ENCODE measurements at regions not wholly inside any gene's neighbourhood (a gene's known extent, or its start where the extent isn't known, plus 50 kb on each side); places are given as distances from the start of the nearest gene placed in this dataset.

DNA sequence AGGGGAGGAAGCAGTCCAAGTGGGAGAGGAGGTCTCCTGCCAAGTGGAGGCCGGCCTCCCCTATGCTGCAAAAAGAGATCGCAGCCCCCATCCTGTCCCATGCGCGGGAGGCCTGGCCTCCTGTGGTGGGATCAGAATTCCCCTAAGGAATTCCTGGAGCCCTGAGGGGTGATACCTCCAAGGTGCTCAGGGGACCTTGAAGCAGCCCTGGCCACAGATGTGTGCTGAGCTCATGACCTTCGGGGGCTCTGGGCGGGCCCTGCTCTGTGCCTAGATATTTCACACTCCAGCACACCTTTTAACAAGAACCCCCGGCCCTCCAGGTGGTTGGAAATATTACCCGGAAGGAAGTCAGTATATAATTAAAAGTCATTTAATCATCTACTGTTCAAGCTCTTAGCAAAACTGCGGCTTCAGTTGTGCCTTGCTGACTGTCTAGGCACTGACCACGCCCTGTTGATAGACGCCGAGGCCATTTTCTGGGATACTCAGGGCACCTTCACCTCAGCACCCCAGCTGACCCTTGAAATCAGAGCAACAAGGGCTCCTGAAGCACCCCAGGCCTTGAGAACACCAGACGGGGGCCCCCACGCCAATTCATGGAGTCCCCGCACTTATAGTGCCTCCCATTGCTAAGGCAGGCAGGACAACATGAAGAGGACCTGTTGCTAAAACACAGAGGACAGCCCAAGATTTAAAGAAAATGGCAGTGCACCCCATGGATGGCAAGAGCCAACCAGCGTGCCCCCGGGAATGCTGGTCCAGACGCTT, 119.1 kb downstream of the NDUFA10 start:
- DNase-seq, result no peak

DNA sequence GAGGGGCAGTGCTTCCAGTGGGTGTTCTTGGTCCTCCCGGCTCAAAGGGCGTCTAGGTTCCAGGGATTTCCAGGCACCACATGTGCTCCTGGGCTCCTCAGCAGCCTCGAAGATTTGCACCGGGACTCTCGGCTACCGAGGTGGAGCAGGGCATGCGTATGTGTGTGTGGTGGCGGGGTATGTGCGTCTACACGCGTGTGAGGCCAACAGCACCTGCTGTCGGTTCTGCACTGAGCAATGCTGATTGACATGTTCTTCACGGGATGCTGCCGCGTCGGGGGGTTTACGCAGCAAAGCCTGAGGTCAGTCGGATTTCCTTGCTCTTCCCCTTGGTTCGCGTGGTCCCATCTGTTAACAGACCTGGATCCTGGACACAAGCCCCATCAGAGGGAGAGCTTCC, 119.8 kb downstream of the NDUFA10 start:
- no peak for DNase-seq

DNA sequence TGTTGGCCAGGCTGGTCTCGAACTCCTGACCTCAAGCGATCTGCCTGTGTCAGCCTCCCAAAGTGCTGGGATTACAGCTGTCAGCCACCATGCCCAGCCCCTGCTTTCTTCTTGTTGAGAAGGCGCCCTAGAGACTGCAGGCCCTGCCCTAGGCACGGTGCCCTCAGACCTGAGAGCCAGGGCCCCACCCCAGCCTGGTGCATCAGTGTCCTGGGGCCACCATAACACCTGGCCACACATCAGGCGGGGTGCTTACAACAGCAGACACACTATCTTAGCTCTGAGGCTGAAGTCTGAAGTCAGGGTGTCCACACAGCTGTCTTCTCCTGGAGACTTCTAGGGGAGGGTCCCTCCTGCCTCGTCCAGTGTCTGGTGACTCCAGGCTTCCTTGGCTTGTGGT, 120.6 kb downstream of the NDUFA10 start:
- DNase-seq, result no peak

GRCh38 chr2:239903803-239904202, 121.3 kb downstream of the NDUFA10 start:
- no peak for DNase-seq

DNA sequence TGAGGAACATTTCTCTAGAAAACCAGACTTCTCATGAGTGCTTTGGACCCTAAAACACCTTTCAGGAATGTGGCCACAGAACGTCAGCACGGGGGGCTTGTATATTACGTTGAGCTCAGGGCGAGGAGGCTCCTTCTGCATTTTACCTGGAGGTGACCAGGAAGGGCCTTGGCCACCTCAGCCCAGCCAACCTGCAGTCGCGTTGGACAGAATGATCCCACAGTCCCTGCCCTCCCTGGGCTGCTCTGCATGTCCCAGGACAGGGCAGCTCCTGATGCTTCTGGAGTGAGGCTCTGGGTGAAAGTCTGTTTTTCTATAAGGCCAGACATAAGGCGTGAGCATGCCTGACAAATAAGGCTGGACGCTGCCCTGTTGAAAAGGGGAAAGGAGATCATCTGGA, 121.9 kb downstream of the NDUFA10 start:
- DNase-seq, result no peak

GRCh38 chr2:239902749-239903201, 122.4 kb downstream of the NDUFA10 start:
- no peak for DNase-seq

DNA sequence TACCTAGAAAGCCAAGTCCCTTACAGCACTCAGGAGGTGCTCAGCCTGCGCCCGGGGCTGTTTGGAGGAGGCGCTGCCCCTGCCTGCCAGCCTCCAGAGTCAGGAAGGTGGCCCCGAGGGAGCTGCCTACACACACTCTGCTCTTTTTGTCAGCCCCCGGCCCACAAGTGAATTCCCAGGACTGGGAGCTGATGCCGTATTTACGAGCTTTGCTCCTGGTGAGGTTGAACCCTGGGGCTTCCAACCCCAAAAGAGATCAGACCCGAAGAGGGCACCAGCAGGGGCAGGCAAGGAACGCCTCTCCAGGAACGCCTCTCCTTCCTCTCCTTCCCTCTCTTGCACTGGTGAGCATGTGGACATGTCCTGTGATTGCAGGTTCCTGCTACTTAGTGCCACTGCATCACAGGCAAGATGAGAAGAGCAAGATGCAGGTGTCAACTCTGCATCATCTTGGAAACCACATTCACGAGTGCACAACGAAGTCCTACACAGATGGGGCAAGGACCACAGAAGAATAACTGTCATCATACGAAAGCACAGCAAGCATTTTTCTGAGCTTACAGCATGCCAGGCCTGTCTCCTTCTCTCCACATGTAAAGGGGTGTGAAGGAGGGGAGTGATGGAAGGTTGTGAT, 126.7 kb downstream of the NDUFA10 start:
- no peak for DNase-seq

DNA sequence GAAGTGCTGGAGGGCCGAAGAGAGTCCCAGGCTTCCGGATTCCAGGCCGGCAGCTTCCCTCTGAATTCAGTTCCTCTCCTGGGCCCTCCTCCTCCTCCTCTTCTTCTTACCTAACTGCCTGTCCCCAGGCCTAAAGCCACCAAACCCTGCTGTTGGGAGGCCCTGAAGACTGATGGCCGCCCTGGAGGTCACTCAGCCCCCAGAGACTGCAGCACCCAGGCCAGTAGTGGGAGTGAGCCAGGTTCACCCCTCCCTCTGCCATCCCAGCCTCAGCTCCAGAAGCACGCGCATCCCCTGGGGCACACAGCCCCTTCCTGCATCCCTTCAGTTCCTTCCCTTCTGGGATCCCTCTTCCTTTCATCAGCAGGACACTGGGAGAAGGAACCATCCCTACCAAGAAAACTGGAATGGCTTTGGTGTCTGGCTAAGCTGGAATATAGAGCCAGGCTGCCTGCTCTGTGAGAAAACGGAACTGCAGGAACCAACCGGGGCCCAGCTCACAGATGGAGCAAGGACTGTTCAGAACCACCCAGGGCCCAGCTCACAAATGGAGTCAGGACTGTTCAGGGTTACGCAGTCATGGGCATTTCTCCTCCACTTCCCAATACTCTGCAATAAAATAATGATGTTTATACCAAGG, 127.4 kb downstream of the NDUFA10 start:
- DNase-seq, result no peak

GRCh38 chr2:239896075-239896474, 129.1 kb downstream of the NDUFA10 start:
- DNase-seq, result no peak

GRCh38 chr2:239895669-239896068, 129.5 kb downstream of the NDUFA10 start:
- DNase-seq, result no peak

DNA sequence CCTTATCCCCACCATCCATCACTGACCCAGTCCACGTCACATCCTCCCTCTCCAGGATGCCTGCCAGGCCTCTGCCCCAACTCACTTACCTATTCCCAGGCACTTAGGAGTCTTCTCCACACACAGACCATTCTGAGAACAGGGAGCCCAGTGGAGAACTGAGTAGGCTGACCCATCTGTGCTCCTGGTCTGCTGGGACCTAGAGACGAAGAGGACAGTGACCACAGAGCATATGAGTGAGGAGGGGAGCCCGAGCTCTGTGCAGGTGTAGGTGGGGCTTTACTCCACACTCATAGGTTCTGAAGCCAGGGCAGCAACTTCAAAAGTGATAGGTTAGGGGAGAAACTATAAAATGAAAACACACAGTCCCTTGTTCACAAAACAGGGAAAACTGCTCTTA, 130.0 kb downstream of the NDUFA10 start:
- DNase-seq, result no peak

- DNase-seq, result no peak
These were observed 130.9 kb downstream of the NDUFA10 start for GRCh38 chr2:239894276-239894675.

DNA sequence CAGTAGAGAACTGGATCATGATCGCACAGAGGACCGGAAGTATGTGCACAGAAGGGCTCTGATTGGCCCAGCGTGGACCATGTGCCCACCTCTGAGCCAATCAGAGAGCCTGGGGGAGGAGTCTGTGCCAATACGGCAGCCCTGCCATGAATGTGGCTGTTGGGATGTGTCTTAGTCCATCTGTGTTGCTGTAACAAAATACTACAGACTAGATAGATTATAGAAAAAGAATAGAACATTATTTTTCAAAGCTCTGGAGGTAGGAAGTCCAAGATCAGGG, 132.0 kb downstream of the NDUFA10 start:
- DNase-seq, result no peak

GRCh38 chr2:239892441-239893235, 132.5 kb downstream of the NDUFA10 start:
- DNase-seq, result no peak

- no peak for DNase-seq
These were observed 133.4 kb downstream of the NDUFA10 start for GRCh38 chr2:239891698-239892097.

DNA sequence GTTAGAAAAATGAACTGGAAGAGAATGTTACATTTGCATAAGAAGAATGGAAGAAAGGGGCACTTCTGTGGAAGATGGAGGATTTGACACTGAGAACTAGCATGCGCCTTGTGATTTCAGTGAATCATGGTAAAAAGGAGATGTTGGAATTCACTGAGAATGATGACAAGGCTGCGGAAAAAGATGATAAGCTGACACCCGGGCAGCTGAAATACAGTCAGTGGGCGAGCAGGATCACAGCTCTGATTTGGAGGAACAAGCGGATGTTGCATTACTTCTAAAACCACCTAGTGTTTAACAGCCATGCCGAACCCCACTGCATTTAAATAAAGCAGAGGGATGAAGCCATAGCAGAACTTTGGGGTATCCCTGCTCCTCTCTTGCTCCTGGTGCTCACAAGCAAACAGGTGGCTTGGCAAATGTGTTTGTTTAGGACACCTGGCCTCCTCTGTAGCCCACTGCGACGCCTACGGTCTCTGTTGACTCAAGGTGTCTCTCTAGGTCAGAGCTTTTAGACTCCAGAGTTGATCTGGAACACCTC, 134.9 kb downstream of the NDUFA10 start:
- DNase-seq, result no peak

GRCh38 chr2:239889641-239890121, 135.5 kb downstream of the NDUFA10 start:
- no peak for DNase-seq

- no peak for DNase-seq
These were observed 137.5 kb downstream of the NDUFA10 start for GRCh38 chr2:239887604-239888003.

DNA sequence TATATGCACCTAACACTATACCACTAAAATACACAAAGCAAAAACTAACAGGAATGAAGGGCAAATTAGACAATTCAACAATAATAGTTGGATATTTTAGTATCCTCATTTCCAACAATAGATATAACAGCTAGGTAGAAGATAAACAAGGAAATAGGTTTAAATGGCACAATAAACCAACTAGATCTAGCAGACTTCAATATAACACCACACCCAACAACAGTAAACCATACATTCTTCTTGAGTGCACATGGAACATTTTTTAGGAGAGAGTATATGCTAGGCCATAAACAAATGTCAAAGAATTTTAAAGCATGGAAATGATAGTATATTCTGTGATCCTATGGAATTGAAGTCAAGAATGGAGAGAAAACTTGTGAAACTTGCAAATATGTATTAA, 138.4 kb downstream of the NDUFA10 start:
- DNase-seq, result no peak

DNA sequence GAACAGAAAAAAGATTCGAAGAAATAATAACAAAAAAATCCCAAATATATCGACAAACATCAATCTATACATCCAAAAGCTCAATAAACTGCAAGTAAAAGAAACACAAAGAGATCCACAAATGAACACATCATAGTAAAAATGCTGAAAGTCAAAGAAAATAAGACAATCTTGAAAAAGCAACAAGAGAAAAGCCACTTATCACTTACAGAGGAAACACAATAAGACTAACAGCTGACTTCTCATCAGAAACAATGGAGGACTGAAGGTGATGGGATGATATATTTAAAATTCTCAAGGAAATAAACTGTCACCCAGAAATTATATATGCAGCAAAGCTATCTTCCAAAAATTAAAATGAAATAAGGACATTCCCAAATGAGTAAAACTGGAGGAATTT, 140.3 kb downstream of the NDUFA10 start:
- no peak for DNase-seq

DNA sequence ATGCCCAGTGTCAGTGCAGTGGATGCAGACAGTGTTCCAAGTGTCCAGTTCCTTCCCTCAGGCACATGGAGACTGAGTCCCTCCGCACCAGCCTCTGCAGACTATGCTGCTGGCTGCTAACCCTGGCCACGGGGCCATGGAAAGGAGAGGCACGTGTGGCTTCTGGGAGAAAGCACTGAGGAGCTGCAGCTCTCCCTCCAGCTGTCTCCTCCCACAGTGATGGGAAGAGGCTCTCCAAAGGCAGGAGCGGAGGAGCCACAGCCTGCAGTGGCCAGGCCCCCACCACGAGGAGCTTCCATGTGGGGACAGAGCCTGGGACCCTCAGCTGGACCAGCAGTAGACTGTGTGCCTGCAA, 141.1 kb downstream of the NDUFA10 start:
- DNase-seq, result no peak

- DNase-seq, result no peak
These were observed 141.7 kb downstream of the NDUFA10 start for GRCh38 chr2:239883326-239884050.

Data from fibroblast of skin of back (primary cell).